Liver (tissue), 7 donors: ENCODE measurements at regions not wholly inside any gene's neighbourhood (a gene's known extent, or its start where the extent isn't known, plus 50 kb on each side); places are given as distances from the start of the nearest gene placed in this dataset.

Experiments
- DNase-seq: peaks from one replicate; pipeline ENCODE4 v3.0.0-alpha.2; 2017; ENCODE audit warnings: low spot score
- H3K27ac ChIP-seq, 2 donors: one replicate each; pipeline ENCODE4 v1.7.0; 2013; ENCODE audit warnings: inconsistent platforms in 2 of 2, low read length in 2 of 2, control low read depth in 1 of 2, low read depth in 1 of 2, mild to moderate bottlenecking in 1 of 2
- H3K27me3 ChIP-seq, 4 donors: one replicate each; pipeline versions ENCODE4 v1.6.1 to v1.7.0; 2013; ENCODE audit warnings: low read length in 3 of 4, inconsistent platforms in 1 of 4, mild to moderate bottlenecking in 1 of 4, moderate library complexity in 1 of 4; ENCODE audit not compliant: control insufficient read depth in 4 of 4, insufficient read depth in 4 of 4
- H3K36me3 ChIP-seq, 4 donors: one replicate each; pipeline versions ENCODE4 v1.6.1 to v1.7.0; 2013; ENCODE audit warnings: low read length in 3 of 4, mild to moderate bottlenecking in 3 of 4, low read depth in 1 of 4, moderate library complexity in 1 of 4; ENCODE audit not compliant: control insufficient read depth in 4 of 4, insufficient read depth in 3 of 4
- H3K4me1 ChIP-seq, 4 donors: one replicate each; pipeline versions ENCODE4 v1.6.1 to v1.7.0; 2013; ENCODE audit warnings: low read length in 3 of 4, mild to moderate bottlenecking in 3 of 4, moderate library complexity in 1 of 4; ENCODE audit not compliant: control insufficient read depth in 4 of 4, insufficient read depth in 4 of 4
- H3K4me3 ChIP-seq, 3 donors: one replicate each; pipeline versions ENCODE4 v1.6.1 to v1.7.0; 2013; ENCODE audit warnings: low read length in 3 of 3, control low read depth in 1 of 3, low read depth in 1 of 3, mild to moderate bottlenecking in 1 of 3
- H3K9ac ChIP-seq, 2 donors: one replicate each; pipeline ENCODE4 v1.7.0; 2013; ENCODE audit warnings: low read length in 2 of 2, mild to moderate bottlenecking in 2 of 2, moderate library complexity in 2 of 2, control low read depth in 1 of 2, low read depth in 1 of 2
- H3K9me3 ChIP-seq, 4 donors: one replicate each; pipeline versions ENCODE4 v1.6.1 to v1.7.0; 2013; ENCODE audit warnings: low read length in 3 of 4; ENCODE audit not compliant: control insufficient read depth in 4 of 4
- EGR1 ChIP-seq, 2 donors: IDR thresholded peaks; 2 replicates each; pipeline ENCODE4 v1.6.1; 2016 to 2018; ENCODE audit warnings: antibody characterized with exemption in 2 of 2, low read depth in 2 of 2
- FOXA1 ChIP-seq: IDR thresholded peaks from 2 replicates; pipeline ENCODE4 v1.6.1; 2016; ENCODE audit warnings: antibody characterized with exemption
- FOXA2 ChIP-seq: IDR thresholded peaks from 2 replicates; pipeline ENCODE4 v1.6.1; 2016; ENCODE audit warnings: antibody characterized with exemption
- HNF4A ChIP-seq, 2 donors: conservative IDR thresholded peaks; 2 replicates each; pipeline ENCODE4 v1.6.1; 2016; ENCODE audit warnings: antibody characterized with exemption in 2 of 2, mild to moderate bottlenecking in 2 of 2
- HNF4G ChIP-seq: IDR thresholded peaks from 2 replicates; pipeline ENCODE4 v1.6.1; 2016; ENCODE audit warnings: antibody characterized with exemption
- NR2F2 ChIP-seq: IDR thresholded peaks from 2 replicates; pipeline ENCODE4 v1.6.1; 2016; ENCODE audit warnings: antibody characterized with exemption
- RAD21 ChIP-seq, 2 donors: IDR thresholded peaks; 2 replicates each; pipeline ENCODE4 v1.6.1; 2016; ENCODE audit warnings: antibody characterized with exemption in 2 of 2, mild to moderate bottlenecking in 2 of 2
- SP1 ChIP-seq: IDR thresholded peaks from 2 replicates; pipeline ENCODE4 v1.6.1; 2018; ENCODE audit warnings: antibody characterized with exemption, mild to moderate bottlenecking
- TAF1 ChIP-seq: conservative IDR thresholded peaks from 2 replicates; pipeline ENCODE4 v1.6.1; 2016; ENCODE audit warnings: antibody characterized with exemption, mild to moderate bottlenecking
- YY1 ChIP-seq: IDR thresholded peaks from 2 replicates; pipeline ENCODE4 v1.6.1; 2016; ENCODE audit warnings: antibody characterized with exemption, mild to moderate bottlenecking
- WGBS: extraction: QIAGEN DNeasy Blood & Tissue Kit; methylation state at CpG from one replicate; pipeline ENCODE4 v1.1.7; 2013; 5-methylcytosine and 5-hydroxymethylcytosine counted together
- TF ChIP-seq, protein P1 (sequence below): IDR thresholded peaks from 2 replicates; pipeline ENCODE4 v1.6.1; 2016; ENCODE audit warnings: antibody characterized with exemption
- TF ChIP-seq, protein P2 (sequence below): IDR thresholded peaks from 2 replicates; pipeline ENCODE4 v1.6.1; 2016; ENCODE audit warnings: antibody characterized with exemption
- TF ChIP-seq, protein P3 (sequence below): IDR thresholded peaks from 2 replicates; pipeline ENCODE4 v1.6.1; 2016; ENCODE audit warnings: antibody characterized with exemption, mild to moderate bottlenecking
- TF ChIP-seq, protein P4 (sequence below): IDR thresholded peaks from 2 replicates; pipeline ENCODE4 v1.6.1; 2016; ENCODE audit warnings: antibody characterized with exemption
- donor health status: healthy.
- donor health status: healthy.
- donor health status: healthy.
- donor health status: healthy.

DNA sequence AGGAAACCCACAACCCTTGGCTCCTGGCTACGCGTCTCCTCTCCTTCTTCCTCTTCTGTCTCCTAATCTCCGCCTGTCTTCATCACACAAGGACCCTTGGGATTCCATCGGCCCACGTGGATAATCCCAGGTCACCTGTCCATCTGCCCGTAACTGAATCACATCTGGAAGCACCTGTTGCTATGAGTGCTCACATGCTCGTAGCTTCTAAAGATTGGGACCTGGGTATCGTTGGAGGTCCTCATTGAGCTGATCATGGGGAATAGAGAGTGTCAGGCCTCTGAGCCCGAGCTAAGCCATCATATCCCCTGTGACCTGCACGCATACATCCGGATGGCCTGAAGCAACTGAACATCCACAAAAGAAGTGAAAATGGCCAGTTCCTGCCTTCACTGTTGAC, 175.4 kb downstream of the SHOX start:
- TF ChIP-seq, protein P1, sequence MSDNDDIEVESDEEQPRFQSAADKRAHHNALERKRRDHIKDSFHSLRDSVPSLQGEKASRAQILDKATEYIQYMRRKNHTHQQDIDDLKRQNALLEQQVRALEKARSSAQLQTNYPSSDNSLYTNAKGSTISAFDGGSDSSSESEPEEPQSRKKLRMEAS, result no peak
- TF ChIP-seq EGR1 (IDR thresholded peaks at IDR 0.05; ENCODE audit: low read depth in 2 of 2) (no peak), FOXA1 (no peak), RAD21 (IDR thresholded peaks at IDR 0.05) (no peak), SP1 (no peak), FOXA2 (no peak)
- TF ChIP-seq, protein P2, sequence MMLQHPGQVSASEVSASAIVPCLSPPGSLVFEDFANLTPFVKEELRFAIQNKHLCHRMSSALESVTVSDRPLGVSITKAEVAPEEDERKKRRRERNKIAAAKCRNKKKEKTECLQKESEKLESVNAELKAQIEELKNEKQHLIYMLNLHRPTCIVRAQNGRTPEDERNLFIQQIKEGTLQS, result no peak
- H3K4me3 ChIP-seq, result no peak overlapping the region
- no peak overlapping the region for H3K27ac ChIP-seq
- peaks cover 0 to 2% (median 1%) of the 10 kb centered on the region in 4 donors for H3K27me3 ChIP-seq
- no peaks in the 10 kb centered on the region for H3K36me3 ChIP-seq
- H3K9ac ChIP-seq, result no peak overlapping the region
- no peaks in the 10 kb centered on the region for H3K4me1 ChIP-seq
- no peak for DNase-seq
- H3K9me3 ChIP-seq, result peaks cover 0 to 2% (median 0%) of the 10 kb centered on the region in 4 donors
- WGBS, result 79% methylated on average over 11 of the region's 11 CpGs

DNA sequence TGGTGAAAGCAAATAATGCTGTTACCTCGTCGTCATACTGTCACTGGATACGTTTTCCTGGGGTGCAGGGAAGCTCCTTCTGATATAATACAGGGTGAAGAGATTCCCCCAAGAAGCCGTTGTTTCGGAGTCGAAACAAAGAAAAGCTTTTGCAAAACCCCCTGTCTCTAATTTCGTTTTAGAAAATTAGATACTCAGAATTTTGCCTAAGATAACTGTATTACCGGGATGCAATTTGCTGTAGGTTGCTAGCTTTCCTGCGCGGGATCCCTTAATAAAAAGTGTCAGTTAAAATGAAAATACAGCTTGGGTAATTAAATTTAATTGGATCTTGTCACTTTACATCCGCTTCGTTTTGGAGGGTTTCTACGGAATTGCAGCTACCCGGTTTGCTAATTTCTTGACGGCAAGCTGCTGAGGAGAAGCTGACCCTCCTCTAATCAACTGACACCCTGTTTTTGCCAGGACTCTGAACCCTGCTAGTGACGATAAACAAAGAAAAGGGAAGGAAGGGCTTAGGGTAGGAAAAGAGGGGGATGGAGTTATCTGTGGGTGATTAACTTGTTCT, 174.6 kb downstream of the SHOX start:
- Histone ChIP-seq H3K4me1 (no peaks in the 10 kb centered on the region), H3K27ac (no peak overlapping the region), H3K36me3 (no peaks in the 10 kb centered on the region), H3K27me3 (peaks cover 0 to 5% (median 1%) of the 10 kb centered on the region in 4 donors), H3K9ac (no peak overlapping the region), H3K9me3 (peaks cover 0 to 2% (median 0%) of the 10 kb centered on the region in 4 donors), H3K4me3 (no peak overlapping the region)
- no peak for TF ChIP-seq NR2F2
- TF ChIP-seq SP1, result no peak
- TF ChIP-seq, protein P3, sequence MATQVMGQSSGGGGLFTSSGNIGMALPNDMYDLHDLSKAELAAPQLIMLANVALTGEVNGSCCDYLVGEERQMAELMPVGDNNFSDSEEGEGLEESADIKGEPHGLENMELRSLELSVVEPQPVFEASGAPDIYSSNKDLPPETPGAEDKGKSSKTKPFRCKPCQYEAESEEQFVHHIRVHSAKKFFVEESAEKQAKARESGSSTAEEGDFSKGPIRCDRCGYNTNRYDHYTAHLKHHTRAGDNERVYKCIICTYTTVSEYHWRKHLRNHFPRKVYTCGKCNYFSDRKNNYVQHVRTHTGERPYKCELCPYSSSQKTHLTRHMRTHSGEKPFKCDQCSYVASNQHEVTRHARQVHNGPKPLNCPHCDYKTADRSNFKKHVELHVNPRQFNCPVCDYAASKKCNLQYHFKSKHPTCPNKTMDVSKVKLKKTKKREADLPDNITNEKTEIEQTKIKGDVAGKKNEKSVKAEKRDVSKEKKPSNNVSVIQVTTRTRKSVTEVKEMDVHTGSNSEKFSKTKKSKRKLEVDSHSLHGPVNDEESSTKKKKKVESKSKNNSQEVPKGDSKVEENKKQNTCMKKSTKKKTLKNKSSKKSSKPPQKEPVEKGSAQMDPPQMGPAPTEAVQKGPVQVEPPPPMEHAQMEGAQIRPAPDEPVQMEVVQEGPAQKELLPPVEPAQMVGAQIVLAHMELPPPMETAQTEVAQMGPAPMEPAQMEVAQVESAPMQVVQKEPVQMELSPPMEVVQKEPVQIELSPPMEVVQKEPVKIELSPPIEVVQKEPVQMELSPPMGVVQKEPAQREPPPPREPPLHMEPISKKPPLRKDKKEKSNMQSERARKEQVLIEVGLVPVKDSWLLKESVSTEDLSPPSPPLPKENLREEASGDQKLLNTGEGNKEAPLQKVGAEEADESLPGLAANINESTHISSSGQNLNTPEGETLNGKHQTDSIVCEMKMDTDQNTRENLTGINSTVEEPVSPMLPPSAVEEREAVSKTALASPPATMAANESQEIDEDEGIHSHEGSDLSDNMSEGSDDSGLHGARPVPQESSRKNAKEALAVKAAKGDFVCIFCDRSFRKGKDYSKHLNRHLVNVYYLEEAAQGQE, result no peak
- TF ChIP-seq, protein P4, sequence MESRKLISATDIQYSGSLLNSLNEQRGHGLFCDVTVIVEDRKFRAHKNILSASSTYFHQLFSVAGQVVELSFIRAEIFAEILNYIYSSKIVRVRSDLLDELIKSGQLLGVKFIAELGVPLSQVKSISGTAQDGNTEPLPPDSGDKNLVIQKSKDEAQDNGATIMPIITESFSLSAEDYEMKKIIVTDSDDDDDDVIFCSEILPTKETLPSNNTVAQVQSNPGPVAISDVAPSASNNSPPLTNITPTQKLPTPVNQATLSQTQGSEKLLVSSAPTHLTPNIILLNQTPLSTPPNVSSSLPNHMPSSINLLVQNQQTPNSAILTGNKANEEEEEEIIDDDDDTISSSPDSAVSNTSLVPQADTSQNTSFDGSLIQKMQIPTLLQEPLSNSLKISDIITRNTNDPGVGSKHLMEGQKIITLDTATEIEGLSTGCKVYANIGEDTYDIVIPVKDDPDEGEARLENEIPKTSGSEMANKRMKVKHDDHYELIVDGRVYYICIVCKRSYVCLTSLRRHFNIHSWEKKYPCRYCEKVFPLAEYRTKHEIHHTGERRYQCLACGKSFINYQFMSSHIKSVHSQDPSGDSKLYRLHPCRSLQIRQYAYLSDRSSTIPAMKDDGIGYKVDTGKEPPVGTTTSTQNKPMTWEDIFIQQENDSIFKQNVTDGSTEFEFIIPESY, result no peak
- no peak for TF ChIP-seq HNF4G
- no peak for TF ChIP-seq YY1
- no peak for TF ChIP-seq HNF4A (conservative IDR thresholded peaks at IDR 0.05)
- TF ChIP-seq RAD21 (IDR thresholded peaks at IDR 0.05), result no peak
- TF ChIP-seq TAF1, result no peak
- 37% methylated on average over 16 of the region's 16 CpGs for WGBS
- no peak for DNase-seq
